Spleen (tissue), 7 donors: ENCODE measurements at regions not wholly inside any gene's neighbourhood (a gene's known extent, or its start where the extent isn't known, plus 50 kb on each side); places are given as distances from the start of the nearest gene placed in this dataset.

Experiments
- CTCF ChIP-seq, 11 experiments: fragments of 200-600 bp in 7 of 11; fragments of 450-650 bp in 4 of 11; sonication (generic) in 4 of 11; IDR thresholded peaks in 8 of 11; conservative IDR thresholded peaks in 3 of 11; 1 replicate in 7 of 11; 2 replicates in 4 of 11; pipeline versions ENCODE4 v1.4.0 to v1.8.0; 2016 to 2021; ENCODE audit warnings: antibody characterized with exemption in 11 of 11, inconsistent platforms in 4 of 11, mild to moderate bottlenecking in 1 of 11
- POLR2A ChIP-seq, 3 donors: fragments of 450-650 bp; IDR thresholded peaks; one replicate each; pipeline ENCODE4 v1.5.1; 2017; ENCODE audit warnings: antibody characterized with exemption in 3 of 3, mild to moderate bottlenecking in 1 of 3
- donor health status: DM: no; HTN: no; CAD: no; lungs with moderate emphysema.
- donor health status: DM: no; HTN: no; CAD: no.
- donor health status: DM: no; HTN: no; CAD: no.

- TF ChIP-seq POLR2A (IDR thresholded peaks at IDR 0.05), result no peak
- no peak for TF ChIP-seq CTCF (IDR thresholded peaks at IDR 0.05 in 8 of 11, conservative IDR thresholded peaks at IDR 0.05 in 3 of 11)
Measured at GRCh38 chr5:115350894-115351293, 54.4 kb upstream of the CCDC112 start.
